ENCODE measurements at regions not wholly inside any gene's neighbourhood (a gene's known extent, or its start where the extent isn't known, plus 50 kb on each side); places are given as distances from the start of the nearest gene placed in this dataset.
"Not testable (repeated sequence)": the region's sequence is repeated elsewhere in the genome, so short reads cannot be mapped to it uniquely, and the experiment has no call there.

DNA sequence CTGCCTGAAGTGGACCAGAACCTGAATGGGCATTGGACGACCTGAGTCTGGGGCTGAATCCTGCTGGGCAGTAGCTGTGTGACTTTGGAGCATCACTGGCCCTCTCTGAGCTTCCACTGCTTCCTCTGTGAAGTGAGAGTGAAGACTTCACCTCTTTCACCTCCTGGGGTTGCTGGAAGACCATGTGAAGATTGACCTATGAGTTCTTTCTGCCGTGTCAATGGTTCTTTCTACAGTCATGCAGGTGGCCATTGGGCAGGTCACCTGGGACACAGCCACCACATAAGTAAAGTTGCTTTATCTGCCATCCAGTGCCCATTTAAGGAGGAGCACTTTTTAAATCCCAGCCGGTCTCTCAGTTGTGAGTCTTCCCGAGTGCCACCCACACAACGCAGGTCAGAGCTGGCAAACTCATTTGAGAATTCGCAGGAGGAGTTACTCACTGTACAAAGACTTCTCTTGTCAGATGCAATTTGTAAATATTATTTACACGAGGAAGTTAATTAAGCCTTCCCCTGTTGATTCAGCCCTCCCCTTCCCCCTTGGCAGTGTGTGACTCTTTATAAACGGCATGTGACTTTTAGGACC lies 74.8 kb upstream of the TCL1B start:
- DNase-seq (ENCODE audit: low read depth), result no peak
- no peak overlapping the region for H3K4me3 ChIP-seq (ENCODE audit: low read length)
- TF ChIP-seq, protein P1, sequence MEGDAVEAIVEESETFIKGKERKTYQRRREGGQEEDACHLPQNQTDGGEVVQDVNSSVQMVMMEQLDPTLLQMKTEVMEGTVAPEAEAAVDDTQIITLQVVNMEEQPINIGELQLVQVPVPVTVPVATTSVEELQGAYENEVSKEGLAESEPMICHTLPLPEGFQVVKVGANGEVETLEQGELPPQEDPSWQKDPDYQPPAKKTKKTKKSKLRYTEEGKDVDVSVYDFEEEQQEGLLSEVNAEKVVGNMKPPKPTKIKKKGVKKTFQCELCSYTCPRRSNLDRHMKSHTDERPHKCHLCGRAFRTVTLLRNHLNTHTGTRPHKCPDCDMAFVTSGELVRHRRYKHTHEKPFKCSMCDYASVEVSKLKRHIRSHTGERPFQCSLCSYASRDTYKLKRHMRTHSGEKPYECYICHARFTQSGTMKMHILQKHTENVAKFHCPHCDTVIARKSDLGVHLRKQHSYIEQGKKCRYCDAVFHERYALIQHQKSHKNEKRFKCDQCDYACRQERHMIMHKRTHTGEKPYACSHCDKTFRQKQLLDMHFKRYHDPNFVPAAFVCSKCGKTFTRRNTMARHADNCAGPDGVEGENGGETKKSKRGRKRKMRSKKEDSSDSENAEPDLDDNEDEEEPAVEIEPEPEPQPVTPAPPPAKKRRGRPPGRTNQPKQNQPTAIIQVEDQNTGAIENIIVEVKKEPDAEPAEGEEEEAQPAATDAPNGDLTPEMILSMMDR (IDR thresholded peaks at IDR 0.05; ENCODE audit: insufficient read depth, low read depth, low read length, missing control alignments), result no peak

DNA sequence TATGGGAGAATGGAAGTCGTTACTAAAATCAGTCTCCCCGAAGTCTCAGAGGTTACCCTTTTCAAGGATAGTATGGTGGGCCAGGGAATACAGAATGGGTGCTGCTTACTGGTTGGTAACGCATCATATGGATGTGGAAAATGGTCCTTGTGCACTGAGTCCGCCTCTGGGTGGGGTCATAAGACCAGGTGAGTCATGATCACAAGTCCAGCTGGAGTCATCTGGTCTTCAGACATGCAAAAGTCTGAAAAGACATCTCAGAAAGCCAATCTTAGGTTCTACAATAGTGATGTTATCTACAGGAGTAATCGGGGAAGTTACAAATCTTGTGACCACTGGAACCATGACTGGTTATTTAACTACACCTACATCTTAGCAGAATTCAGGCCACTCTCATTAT lies 71.9 kb upstream of the TCL1B start:
- TF ChIP-seq, protein P1 (IDR thresholded peaks at IDR 0.05; ENCODE audit: insufficient read depth, low read depth, low read length, missing control alignments), result no peak
- no peak for DNase-seq (ENCODE audit: low read depth)
- H3K4me3 ChIP-seq (ENCODE audit: low read length), result no peak overlapping the region

DNA sequence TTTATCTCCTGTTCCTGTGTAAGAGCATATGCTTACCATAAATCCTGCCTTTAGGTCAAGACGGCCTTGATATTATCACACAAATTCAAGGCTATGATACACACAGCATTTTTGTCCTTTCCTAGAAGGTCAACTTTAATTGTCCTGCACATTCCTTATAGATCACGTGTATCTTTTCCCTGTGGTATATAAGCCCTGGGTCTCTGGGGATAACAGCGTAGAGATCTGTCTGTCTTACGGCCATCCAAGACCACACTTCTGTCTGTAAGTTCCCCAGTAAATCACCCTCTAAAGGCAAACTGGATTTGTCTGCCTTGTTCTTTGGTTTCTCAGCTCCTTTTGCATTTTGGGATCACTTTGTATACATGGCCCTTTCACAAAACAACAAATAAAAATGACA lies 69.5 kb upstream of the TCL1B start:
- H3K4me3 ChIP-seq (ENCODE audit: low read length), result no peak overlapping the region
- TF ChIP-seq, protein P1 (IDR thresholded peaks at IDR 0.05; ENCODE audit: insufficient read depth, low read depth, low read length, missing control alignments), result no peak
- no peak for DNase-seq (ENCODE audit: low read depth)

- TF ChIP-seq, protein P1 (IDR thresholded peaks at IDR 0.05; ENCODE audit: insufficient read depth, low read depth, low read length, missing control alignments), result no peak
- DNase-seq (ENCODE audit: low read depth), result no peak
- H3K4me3 ChIP-seq (ENCODE audit: low read length), result no peak overlapping the region
Measured at GRCh38 chr14:95619785-95620417, 66.3 kb upstream of the TCL1B start.

DNA sequence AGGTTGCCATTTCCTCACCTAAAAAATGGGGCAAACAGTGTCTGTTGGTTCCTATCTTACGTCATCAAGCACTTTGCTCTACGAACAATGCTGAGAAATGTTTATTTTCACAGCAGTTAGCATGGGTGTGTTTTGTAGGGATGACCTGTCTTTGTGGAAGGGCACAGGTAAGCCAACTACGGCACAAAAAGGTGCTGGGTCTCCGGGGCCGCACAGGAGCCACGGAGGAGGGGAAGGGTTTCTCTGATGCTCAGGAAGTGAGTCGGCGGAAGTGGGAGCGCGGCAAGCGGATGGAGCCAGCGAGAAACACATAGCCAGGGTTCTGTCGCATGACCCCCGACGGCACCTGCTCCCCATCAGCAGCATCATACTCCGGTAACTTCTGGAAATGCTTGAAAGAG lies 65.6 kb upstream of the TCL1B start:
- TF ChIP-seq, protein P1 (IDR thresholded peaks at IDR 0.05; ENCODE audit: insufficient read depth, low read depth, low read length, missing control alignments), result no peak
- no peak for DNase-seq (ENCODE audit: low read depth)

DNA sequence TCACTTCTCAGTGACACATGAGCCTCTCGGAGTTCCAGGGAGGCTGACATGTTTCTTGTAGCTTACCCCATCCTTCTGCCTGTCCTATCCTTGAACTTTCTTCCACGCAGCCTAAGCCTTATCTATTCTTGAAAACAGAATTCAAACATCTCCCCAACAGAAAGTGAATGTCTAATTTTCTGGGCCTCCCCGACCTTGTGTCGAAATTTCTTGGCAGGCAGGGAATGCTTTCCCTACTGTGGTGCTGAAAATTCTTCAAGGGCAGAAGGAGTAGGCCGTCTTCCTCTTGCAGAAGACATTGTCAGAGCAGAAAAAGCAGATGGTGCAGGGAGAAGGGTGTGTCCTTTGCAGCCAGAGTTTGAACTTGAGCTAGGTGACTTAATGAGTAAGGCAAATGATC lies 63.0 kb upstream of the TCL1B start:
- TF ChIP-seq, protein P1 (IDR thresholded peaks at IDR 0.05; ENCODE audit: insufficient read depth, low read depth, low read length, missing control alignments), result no peak
- H3K4me3 ChIP-seq (ENCODE audit: low read length), result no peak overlapping the region
- DNase-seq (ENCODE audit: low read depth), result no peak

More for the DNA sequence above, 65.6 kb upstream of the TCL1B start:
- H3K4me3 ChIP-seq (ENCODE audit: low read length), result no peak overlapping the region

DNA sequence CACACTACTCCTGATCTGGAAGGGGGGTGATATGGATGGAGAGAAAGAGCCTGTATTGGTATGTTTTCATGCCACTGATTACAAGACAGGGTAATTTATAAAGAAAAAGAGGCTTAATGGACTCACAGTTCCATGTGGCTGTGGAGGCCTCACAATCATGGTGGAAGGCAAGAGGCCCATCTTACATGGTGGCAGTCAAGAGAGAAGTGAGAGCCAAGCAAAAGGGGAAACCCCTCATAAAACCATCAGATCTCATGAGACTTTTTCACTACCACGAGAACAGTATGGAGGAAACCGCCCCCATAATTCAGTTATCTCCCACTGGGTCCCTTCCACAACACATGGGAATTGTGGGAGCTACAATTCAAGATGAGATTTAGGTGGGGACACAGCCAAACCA lies 60.5 kb upstream of the TCL1B start:
- not testable (repeated sequence) for DNase-seq (ENCODE audit: low read depth); H3K4me3 ChIP-seq (ENCODE audit: low read length)
